ENCODE measurements at regions not wholly inside any gene's neighbourhood (a gene's known extent, or its start where the extent isn't known, plus 50 kb on each side); places are given as distances from the start of the nearest gene placed in this dataset.

DNA sequence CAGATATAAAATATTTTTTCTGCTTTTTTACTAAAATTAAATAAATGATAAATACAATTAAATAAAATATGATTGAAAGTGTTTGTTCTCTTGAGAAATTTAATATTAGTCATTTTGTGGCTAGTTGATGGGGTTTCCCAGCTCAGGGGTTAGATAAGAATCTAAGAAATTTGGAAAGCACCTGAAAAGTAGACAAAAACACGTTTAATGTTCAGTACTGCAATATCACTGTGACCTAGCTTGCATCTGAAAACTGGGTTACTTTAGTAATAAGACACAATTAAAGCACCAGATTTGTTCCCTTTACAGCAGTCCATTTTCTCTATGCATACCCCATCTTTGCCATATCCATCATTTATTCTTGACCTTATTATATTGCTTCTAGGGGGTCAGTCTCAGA lies 1454.8 kb upstream of the SPRY2 start:
- H3K36me3 ChIP-seq: no peaks in the 10 kb centered on the region
- no peak overlapping the region for H3K4me3 ChIP-seq
- H3K27ac ChIP-seq: no peak overlapping the region
- no peaks in the 10 kb centered on the region for H3K9me3 ChIP-seq
- DNase-seq (ENCODE audit: low spot score): no peak
- intact Hi-C loops (cut with DNase I): no loop called here
- WGBS: 37% methylated on average over 1 of the region's 1 CpG
- TF ChIP-seq CTCF (IDR thresholded peaks at IDR 0.05): no peak
- H3K27me3 ChIP-seq (replicated peaks; ENCODE audit: insufficient read depth): no peaks in the 10 kb centered on the region
- H3K4me1 ChIP-seq (replicated peaks): no peaks in the 10 kb centered on the region

- H3K27ac ChIP-seq: no peak overlapping the region
- H3K4me1 ChIP-seq (replicated peaks): no peaks in the 10 kb centered on the region
- H3K4me3 ChIP-seq: no peak overlapping the region
- TF ChIP-seq POLR2A (IDR thresholded peaks at IDR 0.05) (no peak), POLR2AphosphoS5 (IDR thresholded peaks at IDR 0.05) (no peak), CTCF (IDR thresholded peaks at IDR 0.05) (no peak)
- WGBS: 62% methylated on average over 1 of the region's 1 CpG
- H3K9me3 ChIP-seq: no peaks in the 10 kb centered on the region
- no peaks in the 10 kb centered on the region for H3K27me3 ChIP-seq (replicated peaks; ENCODE audit: insufficient read depth)
- no peaks in the 10 kb centered on the region for H3K36me3 ChIP-seq
- no peak for DNase-seq (ENCODE audit: low spot score)
- intact Hi-C loops (cut with DNase I): no loop called here
These were observed 1450.7 kb upstream of the SPRY2 start for GRCh38 chr13:81791641-81792040.

GRCh38 chr13:81781471-81781870 lies 1440.5 kb upstream of the SPRY2 start:
- H3K4me1 ChIP-seq (replicated peaks): no peaks in the 10 kb centered on the region
- DNase-seq (ENCODE audit: low spot score): no peak
- intact Hi-C loops (cut with DNase I): no loop called here
- no peak overlapping the region for H3K4me3 ChIP-seq
- no peak overlapping the region for H3K27ac ChIP-seq
- 76% methylated on average over 3 of the region's 3 CpGs for WGBS
- no peaks in the 10 kb centered on the region for H3K27me3 ChIP-seq (replicated peaks; ENCODE audit: insufficient read depth)
- no peak for TF ChIP-seq POLR2AphosphoS5 (IDR thresholded peaks at IDR 0.05)
- no peak for TF ChIP-seq CTCF (IDR thresholded peaks at IDR 0.05)
- TF ChIP-seq POLR2A (IDR thresholded peaks at IDR 0.05): no peak
- no peaks in the 10 kb centered on the region for H3K9me3 ChIP-seq
- no peaks in the 10 kb centered on the region for H3K36me3 ChIP-seq

DNA sequence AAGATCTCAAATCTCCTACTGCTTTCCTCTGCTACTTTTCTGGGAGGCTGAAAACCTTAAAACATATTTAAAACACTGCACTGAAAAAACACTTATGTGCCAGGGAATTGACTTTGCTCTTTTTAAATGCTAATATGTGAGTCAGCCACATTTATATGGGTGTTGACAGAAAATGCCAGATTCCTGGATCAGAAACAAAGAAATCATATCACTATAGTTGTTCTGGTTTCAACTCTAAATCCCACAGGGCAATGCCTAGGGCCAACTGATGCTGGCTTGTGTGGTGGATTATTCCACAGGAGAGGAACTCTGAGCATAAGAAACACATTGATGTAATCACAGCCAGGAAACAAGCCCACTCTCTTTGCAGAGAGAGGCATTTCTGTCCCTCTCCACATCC lies 1439.0 kb upstream of the SPRY2 start:
- no peaks in the 10 kb centered on the region for H3K27me3 ChIP-seq (replicated peaks; ENCODE audit: insufficient read depth)
- H3K4me3 ChIP-seq: no peak overlapping the region
- H3K4me1 ChIP-seq (replicated peaks): no peaks in the 10 kb centered on the region
- intact Hi-C loops (cut with DNase I): no loop called here
- DNase-seq (ENCODE audit: low spot score): no peak
- no peaks in the 10 kb centered on the region for H3K9me3 ChIP-seq
- no peak for TF ChIP-seq POLR2A (IDR thresholded peaks at IDR 0.05)
- TF ChIP-seq POLR2AphosphoS5 (IDR thresholded peaks at IDR 0.05): no peak
- TF ChIP-seq CTCF (IDR thresholded peaks at IDR 0.05): no peak
- H3K36me3 ChIP-seq: no peaks in the 10 kb centered on the region
- H3K27ac ChIP-seq: no peak overlapping the region

- Histone ChIP-seq H3K27ac (no peak overlapping the region), H3K9me3 (no peaks in the 10 kb centered on the region), H3K4me1 (replicated peaks) (no peaks in the 10 kb centered on the region), H3K36me3 (no peaks in the 10 kb centered on the region), H3K27me3 (replicated peaks; ENCODE audit: insufficient read depth) (no peaks in the 10 kb centered on the region), H3K4me3 (no peak overlapping the region)
- DNase-seq (ENCODE audit: low spot score): no peak
- TF ChIP-seq CTCF (IDR thresholded peaks at IDR 0.05): no peak
- TF ChIP-seq POLR2AphosphoS5 (IDR thresholded peaks at IDR 0.05): no peak
- TF ChIP-seq POLR2A (IDR thresholded peaks at IDR 0.05): no peak
- 100% methylated on average over 1 of the region's 1 CpG for WGBS
- intact Hi-C loops (cut with DNase I): no loop called here
These were observed 1437.4 kb upstream of the SPRY2 start for GRCh38 chr13:81778350-81778749.
